ENCODE measurements at regions not wholly inside any gene's neighbourhood (a gene's known extent, or its start where the extent isn't known, plus 50 kb on each side); places are given as distances from the start of the nearest gene placed in this dataset.

DNA sequence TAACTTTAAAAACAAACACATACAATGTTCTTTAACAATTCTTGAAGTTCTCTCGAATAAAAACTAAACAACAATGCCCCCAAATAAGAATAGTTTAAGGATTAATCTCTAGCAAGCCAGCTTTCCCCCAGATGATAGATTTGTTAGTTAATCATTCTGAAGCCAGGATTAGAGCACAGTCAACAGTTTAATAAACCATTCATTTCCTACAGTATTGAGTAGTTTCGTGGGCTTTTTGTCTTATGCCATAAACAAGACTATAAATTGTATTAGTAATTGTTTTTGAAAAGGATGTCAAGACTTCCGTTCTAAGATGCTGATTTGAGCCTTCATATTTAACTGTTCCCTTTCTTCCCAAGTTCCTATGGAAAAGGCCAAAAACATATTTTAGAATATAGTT lies 136.6 kb downstream of the PIK3R1 start:
- no peak for DNase-seq

DNA sequence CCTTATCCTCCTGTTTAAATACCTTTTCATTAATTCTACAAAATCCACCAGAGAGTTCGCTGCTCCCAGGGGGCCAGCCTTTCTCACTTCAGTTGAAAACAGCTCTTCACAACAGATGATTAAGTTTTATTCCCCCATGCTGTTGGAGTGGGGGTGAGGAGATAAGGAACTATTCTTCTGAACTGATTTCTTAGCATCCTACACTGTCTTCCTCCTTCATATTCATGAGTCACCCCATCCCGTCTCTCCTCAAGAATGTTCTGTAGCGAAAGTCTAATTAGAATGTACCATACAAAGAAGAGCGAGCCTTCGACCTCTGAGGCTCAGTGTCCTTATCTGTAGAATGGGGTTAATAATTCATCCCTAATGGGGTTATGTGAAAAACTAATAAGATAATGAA lies 138.0 kb downstream of the PIK3R1 start:
- DNase-seq: no peak

DNA sequence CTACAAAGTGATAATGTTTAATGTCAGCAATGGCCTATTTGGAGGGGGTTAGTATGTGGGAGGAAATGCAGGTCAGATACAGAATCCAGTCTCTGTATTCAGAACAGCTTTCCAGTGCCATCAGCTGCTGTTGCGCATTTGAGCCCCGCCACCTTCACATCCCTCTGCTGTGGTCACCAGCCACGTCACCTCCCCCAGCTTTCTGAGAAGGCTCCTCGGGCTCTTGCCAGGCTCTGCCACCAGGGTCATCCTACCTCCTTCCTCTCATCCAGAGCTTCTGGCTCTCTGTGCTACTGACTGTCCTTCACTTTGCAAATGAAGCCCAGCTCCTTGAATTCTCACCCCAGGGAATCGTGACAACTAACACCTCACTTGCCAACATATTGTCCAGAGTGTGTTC lies 138.8 kb downstream of the PIK3R1 start:
- DNase-seq: no peak

DNA sequence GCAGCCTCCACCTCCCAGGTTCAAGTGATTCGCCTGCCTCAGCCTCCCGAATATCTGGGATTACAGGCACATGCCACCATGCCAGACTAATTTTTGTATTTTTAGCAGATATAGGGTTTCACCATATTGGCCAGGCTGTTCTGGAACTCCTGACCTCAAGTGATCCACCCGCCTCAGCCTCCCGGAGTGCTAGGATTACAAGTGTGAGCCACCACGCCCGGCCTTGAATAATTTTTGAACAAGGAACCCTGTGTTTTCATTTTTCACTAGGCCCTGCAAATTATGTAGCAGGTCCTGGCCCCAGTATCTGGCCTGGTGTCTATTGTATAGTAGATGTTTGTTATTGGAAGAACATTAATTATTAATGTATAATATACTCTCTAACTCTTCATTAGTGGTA lies 140.7 kb downstream of the PIK3R1 start:
- DNase-seq: no peak

DNA sequence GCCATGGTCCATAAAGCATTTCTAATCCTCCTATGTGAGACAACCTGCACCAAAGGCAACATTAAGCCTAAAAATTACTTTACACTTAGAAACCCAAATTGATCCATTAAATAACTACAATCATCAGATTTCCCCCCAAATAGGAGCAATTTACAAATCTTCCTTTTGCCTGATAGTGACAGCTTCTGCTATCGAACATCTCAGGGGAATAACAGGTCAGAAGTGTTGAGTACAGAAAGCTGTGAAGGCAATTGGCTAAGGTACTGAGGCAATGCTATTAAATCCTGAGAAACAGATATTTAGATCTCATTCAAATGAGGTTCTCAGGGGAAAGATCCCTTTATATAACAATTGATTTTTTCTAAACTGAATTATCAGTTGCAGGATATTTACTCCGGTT lies 141.1 kb downstream of the PIK3R1 start:
- DNase-seq: no peak

DNA sequence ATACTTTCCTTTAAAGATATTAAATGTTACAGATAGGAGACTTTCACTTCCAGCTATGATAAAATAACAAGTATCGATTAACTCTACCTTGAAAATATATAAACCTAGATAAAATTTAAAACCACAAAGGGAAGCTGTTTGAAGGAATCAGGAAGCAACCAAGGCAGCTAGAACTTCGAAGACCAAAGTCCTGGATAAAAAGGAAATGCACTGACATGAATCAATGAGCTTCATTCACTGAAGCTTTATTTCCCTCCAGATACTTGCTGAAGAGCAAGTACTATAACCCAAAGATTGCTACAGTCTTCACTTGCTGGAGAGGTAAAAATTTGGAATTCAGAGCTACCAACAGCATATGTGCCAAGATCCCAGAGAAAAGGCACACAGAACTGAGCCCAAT lies 144.1 kb downstream of the PIK3R1 start:
- DNase-seq: no peak

DNA sequence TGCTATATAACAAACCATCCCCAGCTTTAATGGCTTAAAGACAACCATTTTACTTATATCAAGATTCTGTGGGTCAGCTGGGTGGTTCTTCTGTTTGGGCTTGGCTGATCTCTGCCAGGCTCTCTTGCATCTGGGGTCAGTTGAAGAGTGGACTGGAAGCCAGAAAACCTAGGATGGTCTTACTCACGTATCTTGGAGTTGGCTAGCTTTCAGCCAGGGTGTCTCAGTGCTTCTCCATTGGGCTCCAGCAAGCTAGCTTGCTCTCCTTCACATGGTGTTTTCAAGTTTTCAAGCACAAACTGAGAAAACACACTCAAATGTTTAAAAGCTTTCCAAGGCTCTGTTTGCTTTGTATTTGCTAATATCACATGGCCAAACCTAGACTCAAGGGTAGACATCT lies 146.8 kb downstream of the PIK3R1 start:
- no peak for DNase-seq

DNA sequence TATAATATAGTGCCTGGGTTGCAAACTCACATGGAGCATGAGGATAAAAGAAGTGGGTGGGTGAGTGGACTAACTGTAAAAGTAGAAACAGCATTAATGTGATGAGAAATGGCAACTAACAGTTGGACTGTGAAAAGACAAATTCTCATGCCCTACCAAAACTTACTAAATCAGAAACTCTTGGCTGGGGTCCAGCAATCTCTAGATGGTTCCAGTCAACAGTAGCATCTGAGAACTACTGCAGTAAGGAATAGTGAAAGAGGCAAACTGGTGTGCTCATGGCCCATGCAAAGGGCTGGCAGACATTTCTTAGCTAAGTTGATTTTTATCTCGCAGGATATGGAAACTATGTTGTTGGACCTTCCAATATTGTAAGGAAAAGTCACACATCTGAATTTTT lies 150.3 kb downstream of the PIK3R1 start:
- DNase-seq: no peak

DNA sequence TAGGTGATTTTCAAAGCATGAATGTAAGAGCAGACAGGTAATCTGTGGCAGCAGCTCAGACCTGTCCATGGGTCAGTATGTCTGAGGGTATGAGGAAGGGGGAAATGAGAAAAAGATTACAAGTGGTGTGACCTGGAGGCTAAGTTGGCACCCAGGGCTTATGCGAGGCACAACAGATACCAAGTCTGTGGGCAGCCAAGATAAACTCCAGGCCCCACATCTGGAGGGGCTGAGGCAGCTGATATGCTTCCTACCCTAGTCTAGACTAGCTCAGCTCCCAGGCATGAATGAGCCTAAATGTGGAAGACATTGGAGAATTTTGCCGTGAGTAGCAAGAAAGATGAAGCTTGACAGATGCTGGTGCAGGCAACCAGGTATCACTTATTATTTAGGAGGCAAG lies 151.7 kb downstream of the PIK3R1 start:
- no peak for DNase-seq

DNA sequence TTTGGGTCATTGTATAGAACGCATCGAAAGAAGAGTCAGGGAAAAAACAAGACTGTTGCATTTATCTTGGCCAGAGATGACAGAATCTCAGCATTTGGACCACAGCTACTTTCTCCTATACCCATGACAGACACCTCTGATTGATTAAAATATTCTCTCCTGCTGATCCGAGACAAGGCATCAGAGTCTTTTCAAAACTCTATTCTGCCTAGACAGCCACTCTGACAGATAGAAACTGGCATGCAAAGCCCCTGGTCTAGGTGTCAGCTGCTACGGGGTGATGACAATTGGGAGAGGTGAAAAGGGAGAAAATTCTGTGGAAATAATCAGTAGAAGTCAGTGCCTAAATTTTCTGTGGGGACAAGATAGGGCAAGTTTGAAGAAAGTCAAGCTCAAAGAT lies 152.2 kb downstream of the PIK3R1 start:
- DNase-seq: no peak

DNA sequence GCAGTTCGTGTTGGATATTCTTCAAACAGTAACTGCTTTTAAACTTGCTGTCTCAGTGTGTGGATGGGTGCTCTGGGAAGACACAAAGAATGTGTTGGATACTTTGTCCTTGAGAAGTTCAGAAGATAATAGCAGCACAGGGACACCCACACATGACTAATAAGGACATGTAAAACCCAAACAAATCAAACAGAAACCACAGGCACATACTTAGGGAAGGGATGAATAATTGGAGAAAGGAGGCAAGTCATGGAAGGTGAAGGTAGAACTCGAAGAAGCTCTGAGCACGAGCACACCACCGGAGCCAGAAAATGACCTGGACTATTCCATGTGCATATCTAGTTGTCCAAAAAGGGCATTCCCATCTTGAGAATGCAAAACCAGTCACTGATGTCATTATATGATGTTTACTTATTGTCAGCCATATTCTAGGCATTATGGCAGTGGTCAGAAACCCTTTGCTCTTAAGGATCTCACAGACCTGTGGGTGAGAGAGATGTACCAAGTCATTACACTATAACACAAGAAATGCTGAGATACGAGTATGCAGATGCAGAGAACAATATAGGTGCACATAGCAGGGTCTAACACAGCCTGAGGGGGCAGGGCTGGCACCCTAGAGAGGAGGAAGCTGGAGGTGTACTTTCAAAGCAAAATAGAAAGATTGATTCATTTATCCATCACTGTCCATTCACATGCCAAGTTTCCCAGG lies 152.9 kb downstream of the PIK3R1 start:
- no peak for DNase-seq

DNA sequence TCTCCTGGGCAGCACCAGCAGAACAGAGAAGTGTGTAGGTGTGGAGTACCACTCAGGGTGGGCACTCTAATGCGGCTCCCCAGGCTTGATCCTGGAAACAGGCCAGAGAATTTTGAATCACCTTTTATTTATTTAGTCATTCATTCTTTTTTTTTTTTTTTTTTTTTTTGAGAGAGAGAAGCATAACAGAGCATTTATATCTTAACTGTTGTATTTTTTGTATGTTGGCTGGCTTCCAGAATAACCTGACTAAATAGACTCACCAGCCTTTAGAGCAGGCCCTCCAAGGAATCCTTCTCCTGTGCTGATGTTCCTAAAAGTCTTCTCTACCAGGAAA lies 153.4 kb downstream of the PIK3R1 start:
- no peak for DNase-seq

DNA sequence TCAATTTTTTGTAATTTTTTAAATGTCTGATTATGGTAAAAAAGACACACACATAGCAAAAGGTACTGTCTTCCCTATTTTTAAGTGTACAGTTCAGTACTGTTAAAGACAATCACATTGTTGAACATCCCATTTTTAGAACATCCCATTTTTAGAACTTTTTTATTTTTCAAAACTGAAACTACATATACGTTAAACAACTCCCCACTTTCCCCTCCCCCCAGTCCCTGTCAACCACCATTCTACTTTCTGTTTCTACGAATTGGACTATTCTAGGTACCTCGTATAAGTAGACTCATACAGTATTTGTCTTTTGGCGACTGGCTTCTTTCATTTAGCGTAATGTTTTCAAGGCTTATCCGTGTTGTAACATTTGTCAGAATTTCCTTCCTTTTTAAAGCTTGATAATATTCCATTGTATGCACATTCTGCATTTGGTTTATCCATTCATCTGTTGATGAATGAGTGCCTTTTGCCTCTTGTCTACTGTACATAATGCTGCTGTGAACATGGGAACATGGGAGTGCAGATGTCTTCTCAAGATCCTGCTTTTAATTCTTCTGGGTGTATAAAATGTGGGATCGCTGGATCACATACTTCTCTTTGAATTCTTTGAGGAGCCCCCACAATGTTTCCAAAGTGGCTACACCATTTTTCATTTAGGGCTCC lies 154.0 kb downstream of the PIK3R1 start:
- no peak for DNase-seq

DNA sequence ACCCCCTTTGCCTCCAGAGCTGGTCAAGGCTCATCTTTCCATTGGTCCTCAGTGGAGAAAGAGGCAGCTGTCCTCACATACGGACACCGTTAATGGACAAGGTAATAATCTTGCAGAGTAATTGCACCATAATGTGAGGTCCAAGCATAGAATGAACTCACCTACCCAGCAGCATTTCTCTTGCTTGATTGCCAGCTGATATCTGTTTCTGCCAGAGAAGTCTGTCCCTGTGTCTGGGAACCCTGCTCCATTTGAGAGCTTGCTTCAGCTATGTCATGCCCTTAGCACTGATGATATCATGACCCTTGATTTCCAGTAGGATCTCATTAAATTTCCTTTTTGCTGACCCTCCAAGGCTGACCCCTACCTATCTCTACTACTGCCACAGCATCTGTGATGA lies 154.6 kb downstream of the PIK3R1 start:
- no peak for DNase-seq

DNA sequence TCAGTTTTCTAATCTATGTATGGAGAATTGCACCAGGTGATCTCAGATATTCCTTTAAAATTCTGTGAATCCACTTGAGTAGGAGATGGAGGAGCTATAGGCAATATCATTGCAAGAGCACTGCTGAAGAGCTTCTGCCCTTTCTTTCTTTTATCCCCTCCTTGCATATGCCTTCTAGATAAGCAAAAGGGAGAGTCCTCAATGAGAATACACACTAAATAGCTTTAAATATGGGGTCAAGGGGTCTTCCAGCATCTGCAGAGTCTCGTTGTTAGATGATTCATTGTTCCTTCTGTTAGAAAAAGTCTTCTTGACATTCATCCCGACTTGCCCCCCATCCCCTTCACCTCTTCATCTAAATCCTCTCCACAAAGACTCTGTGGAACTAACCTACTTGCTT lies 156.1 kb downstream of the PIK3R1 start:
- DNase-seq: no peak

DNA sequence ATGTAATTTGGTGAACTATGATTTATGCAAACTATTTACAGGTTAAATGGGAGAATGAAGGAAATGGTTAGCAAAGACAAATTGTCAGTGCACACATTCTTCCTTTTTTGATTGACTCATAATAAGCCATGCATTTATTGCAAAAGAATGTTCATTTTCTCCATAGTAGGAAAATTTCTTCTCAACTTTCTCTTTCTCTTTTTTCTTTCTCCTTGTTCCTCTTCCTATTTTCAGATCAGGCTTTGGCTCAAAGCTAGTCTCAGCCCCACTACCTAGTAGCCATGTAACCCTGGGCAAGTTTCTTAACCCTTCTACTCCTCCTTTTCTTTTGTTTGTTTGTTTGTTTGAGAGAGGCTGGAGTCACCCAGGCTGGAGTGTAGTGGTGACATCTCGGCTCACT lies 156.6 kb downstream of the PIK3R1 start:
- DNase-seq: no peak

DNA sequence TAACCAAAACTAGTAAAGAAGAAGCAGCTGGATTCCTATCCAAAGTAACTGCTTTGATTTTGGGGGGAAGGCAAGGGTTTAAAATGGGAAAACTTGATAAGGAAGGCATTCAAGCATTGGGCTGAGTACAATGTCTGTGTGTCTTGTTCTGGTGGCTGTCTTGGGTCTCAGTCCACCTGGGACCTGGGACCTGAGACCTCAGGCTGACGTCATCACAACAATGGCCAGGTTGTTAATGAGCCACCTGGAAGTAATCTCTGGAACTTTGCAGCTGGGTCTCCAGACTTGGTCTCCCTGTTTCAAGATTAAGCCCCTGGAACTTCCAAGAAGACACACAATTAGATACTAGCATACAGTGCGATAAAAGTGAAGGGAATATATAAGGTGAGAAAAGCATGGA lies 157.5 kb downstream of the PIK3R1 start:
- DNase-seq: no peak

DNA sequence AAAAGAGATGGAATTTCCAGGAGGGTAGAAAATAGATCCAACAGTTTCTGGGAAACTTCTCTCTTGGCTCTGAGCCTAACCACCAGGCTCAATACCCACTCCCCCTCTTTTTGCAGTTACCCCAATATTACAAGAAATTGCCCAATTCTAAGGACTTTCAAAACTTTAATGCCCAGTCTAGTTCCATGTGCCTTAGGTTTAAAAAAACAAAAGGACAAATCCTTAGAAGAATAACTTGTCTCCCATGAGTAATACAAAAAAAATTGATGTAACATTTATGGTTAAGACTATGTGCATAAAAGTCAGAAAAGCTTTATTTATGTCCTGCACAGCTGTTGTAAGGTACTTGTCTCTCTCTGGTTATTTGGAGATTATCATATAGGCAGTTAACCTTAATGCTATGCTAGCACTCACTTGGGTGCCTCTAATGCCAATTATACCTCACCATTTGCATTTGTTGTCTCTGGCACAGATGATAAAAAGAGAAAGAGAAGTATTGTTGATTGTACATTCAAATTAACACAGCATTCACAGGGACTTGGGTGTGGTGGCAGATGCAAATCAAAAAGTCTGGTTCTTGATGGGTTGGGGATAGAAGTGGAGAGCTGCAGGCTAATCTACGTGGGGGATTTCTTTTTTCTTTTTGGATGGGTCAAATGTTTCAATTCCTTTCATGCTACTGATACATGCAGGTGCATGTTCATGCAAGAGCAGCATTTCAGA lies 159.4 kb downstream of the PIK3R1 start:
- no peak for DNase-seq

DNA sequence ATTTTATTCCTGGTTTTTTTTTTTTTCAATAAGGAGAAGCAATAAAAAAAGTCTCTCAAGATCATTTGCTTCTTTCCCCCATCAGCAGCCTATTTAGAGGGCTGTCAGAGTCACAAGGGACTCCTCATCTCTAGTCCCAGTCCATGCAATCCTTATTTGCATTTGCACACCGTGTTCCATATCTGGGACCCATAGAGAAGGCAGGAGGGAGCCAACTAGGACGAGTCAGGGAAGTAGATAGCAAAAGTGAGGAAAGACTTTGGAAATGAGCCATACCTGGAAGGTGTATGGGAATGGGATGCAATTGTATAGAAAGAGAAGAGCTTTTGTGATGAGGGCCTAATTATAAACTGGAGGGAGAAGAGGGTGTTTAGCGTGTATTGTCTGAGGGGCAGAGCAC lies 160.0 kb downstream of the PIK3R1 start:
- DNase-seq: no peak

DNA sequence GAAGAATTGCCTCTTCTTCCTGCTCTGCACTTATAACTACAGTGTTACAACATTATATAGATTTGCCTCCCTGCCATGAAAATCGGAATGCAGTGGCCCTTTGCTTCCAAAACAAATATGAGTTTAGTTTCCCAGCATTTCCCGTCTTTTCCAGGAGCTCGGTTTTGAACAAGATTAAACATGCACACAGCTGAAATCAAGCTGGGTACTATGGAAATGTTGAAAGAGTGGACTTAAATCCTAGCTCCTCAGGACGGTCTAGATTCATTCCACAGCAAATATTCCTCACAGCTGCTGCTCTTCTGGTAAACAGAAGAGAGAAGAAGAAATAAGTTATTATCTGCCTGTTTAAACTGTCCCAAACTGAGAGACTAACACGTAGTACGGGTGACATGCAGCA lies 161.4 kb downstream of the PIK3R1 start:
- no peak for DNase-seq

DNA sequence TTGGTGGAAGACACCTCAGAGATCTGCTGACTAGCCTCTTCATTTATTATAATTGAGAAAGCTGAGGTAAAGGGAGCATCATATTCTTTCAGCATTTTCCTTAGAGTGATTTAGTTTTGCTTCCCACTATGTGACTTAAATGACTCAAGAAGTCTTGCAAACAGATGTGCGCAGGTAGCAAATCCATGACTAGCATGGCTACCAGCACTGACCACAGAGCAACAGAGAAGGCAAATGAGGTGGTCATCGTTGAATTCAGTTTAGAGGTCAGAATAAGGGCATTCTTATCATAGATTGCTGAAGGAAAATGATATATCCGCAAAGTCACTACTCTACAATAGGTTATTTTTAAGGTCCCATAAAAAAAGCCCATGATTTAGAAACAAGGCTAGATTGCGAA lies 162.2 kb downstream of the PIK3R1 start:
- DNase-seq: no peak

DNA sequence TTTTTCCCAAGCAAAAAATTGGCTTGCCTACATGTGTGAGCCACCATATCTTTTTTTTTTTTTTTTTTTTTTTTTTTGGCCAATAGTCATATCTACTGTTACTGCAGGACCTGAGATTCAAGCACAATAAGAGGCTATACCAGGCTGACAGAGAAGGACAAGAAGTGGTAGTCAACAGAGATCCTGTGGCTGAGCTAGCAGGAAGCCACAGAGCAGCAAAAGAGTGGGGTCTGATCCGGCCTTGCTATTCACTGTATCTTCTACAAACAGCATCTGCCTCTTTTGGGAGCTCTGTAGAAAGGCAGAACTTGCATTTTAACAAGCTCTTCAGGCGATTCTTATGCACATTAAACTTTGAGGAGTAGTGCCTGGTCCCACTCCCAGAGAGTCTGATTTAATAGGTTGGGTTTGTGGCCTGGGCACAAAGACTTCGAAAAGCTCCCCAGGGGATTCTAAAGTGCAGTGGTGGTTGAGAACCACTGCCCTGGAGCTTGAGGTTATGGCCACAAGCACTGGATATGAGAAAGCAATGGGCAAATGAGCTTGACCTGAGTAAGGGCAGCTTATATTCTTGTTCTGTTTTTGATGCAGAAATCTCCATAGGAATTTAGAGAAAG lies 162.8 kb downstream of the PIK3R1 start:
- DNase-seq: no peak

DNA sequence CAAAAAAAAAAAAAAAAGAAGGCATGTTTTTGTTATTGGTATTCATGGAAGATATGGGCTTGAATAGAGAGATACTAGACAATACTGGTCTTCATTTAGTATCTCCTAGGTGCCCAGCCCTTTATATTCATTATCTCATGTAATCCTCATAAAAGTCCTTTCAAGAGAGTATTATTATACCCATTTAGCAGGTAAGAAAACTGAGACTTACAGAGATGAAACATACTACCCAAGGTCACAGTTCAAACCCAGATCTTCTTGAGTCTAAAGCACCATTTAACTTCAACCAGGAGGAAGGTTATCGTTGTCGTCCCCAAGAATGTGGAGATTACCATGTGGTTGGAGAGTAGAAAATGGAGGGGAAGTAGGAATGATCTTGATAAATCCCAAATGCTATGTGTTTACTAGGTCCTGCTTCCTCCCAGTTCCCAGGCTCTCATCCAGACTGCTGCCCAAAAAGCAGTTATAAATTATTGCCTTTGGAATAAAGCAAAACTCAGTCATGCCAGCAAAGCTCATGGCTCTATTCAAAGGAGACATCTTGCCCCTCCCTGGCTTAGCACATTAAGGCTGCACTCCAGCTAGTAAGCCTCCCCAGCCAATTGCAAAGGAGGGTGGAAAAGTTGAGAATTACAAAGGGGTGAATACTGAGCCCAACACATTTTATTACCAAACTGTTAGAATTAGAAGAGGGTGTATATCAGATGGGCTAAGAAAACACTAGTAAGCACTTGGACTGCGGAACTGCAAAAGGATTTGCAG lies 163.9 kb downstream of the PIK3R1 start:
- no peak for DNase-seq

Measured in DMS 273 treated with DMSO at 0.1 percent for 48 hours (cell line).